ENCODE measurements at regions not wholly inside any gene's neighbourhood (a gene's known extent, or its start where the extent isn't known, plus 50 kb on each side); places are given as distances from the start of the nearest gene placed in this dataset.
"Not testable (repeated sequence)": the region's sequence is repeated elsewhere in the genome, so short reads cannot be mapped to it uniquely, and the experiment has no call there.

DNA sequence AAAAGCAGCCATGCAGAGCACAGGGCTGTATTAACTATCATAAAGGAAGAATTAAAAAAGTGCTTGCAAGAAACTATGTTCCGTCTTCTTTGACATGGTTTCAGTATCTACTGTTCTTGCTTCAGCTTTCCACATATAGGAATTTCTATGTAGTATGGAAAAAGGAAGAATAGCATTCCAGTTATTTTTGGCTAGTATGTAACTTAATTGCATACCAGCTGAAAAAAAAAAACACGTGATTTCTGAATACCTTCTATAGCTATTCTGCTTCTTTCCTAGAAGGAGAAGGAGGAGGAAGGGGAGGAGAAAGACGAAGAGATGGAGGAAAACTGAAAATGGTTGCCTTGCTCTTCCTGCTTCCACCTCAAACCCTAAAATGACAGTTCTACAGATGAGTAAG, 619.0 kb downstream of the KCTD12 start:
- TF ChIP-seq, protein P1, sequence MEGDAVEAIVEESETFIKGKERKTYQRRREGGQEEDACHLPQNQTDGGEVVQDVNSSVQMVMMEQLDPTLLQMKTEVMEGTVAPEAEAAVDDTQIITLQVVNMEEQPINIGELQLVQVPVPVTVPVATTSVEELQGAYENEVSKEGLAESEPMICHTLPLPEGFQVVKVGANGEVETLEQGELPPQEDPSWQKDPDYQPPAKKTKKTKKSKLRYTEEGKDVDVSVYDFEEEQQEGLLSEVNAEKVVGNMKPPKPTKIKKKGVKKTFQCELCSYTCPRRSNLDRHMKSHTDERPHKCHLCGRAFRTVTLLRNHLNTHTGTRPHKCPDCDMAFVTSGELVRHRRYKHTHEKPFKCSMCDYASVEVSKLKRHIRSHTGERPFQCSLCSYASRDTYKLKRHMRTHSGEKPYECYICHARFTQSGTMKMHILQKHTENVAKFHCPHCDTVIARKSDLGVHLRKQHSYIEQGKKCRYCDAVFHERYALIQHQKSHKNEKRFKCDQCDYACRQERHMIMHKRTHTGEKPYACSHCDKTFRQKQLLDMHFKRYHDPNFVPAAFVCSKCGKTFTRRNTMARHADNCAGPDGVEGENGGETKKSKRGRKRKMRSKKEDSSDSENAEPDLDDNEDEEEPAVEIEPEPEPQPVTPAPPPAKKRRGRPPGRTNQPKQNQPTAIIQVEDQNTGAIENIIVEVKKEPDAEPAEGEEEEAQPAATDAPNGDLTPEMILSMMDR (conservative IDR thresholded peaks at IDR 0.05; ENCODE audit: low read depth, low read length) = no peak
- no peak for DNase-seq (ENCODE audit: low read depth)
- H3K4me3 ChIP-seq (ENCODE audit: low read length) = no peak overlapping the region

DNA sequence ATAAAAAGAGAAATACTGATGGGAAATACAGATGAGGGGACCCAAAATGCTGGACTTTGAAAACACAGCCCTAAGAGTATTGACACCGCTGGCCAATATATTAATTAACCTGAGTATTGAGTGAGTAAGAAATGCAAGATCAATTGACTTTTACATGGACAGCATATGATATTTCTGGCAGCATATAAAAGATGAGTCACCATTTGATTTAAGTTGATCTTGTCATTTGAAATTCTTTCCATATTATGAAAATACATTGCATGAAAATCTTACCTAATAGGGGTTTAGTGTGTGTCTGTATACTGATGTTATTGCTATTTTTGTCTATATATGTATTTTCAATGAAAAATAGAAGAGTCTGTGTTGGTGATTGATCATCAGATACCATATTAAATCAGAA, 619.6 kb downstream of the KCTD12 start:
- no peak for DNase-seq (ENCODE audit: low read depth)
- TF ChIP-seq, protein P1 (conservative IDR thresholded peaks at IDR 0.05; ENCODE audit: low read depth, low read length) = no peak
- no peak overlapping the region for H3K4me3 ChIP-seq (ENCODE audit: low read length)

- H3K4me3 ChIP-seq (ENCODE audit: low read length) = no peak overlapping the region
- TF ChIP-seq, protein P1 (conservative IDR thresholded peaks at IDR 0.05; ENCODE audit: low read depth, low read length) = no peak
- no peak for DNase-seq (ENCODE audit: low read depth)
These were observed 614.1 kb downstream of the LMO7 start for GRCh38 chr13:76250211-76250610.

GRCh38 chr13:76245920-76246319, 609.8 kb downstream of the LMO7 start:
- TF ChIP-seq, protein P1 (conservative IDR thresholded peaks at IDR 0.05; ENCODE audit: low read depth, low read length) = no peak
- no peak overlapping the region for H3K4me3 ChIP-seq (ENCODE audit: low read length)
- DNase-seq (ENCODE audit: low read depth) = no peak

DNA sequence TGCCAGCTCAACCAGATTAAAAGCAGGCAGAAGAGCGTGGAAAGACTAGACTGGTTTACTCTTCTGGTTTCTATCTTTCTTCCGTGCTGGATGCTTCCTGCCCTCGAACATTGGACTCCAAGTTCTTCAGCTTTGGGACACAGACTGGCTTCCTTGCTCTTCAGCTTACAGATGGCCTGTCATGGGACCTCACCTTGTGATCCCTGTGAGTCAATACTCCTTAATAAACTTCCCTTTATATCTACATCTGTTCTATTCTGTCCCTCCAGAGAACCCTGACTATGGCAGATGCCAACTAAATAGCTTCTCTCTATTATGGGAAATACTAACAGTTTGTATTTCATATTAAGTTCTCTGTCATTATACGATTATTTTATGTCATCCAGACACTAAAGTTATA, 609.1 kb downstream of the LMO7 start:
- H3K4me3 ChIP-seq (ENCODE audit: low read length) = no peak overlapping the region
- DNase-seq (ENCODE audit: low read depth) = no peak
- TF ChIP-seq, protein P1 (conservative IDR thresholded peaks at IDR 0.05; ENCODE audit: low read depth, low read length) = no peak

GRCh38 chr13:76243120-76243519, 607.0 kb downstream of the LMO7 start:
- H3K4me3 ChIP-seq (ENCODE audit: low read length); DNase-seq (ENCODE audit: low read depth): not testable (repeated sequence)

DNA sequence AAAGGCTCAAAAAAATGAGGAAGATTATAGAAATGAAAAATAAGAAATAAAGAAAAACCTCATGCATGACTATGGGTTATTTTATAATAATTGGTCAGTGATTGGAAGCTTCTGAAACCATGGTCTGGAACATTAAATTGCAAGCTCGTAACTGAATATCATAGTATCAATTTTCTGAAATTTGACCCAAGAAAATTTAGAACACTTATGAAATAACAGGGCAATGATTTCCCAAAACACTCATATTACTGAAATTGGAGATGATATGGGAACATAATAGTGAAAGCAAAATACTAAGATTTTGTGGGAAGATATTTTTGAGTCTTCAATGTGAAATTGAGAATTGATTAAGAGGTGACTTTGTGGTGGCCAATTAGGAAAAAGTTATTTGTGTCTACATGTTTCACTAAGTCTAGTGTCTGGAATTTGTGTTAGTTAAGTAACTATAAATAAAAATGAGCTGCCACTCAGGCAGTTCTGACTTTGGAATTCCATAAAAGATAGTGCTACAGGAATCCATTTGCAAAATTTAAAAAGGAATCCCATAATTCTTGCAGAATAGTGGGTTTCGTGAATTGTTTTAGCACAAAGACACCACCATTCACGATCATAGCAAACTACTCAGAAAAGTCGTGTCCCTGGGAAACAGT, 603.0 kb downstream of the LMO7 start:
- TF ChIP-seq, protein P1 (conservative IDR thresholded peaks at IDR 0.05; ENCODE audit: low read depth, low read length) = no peak
- no peak overlapping the region for H3K4me3 ChIP-seq (ENCODE audit: low read length)
- no peak for DNase-seq (ENCODE audit: low read depth)
